ENCODE measurements at regions not wholly inside any gene's neighbourhood (a gene's known extent, or its start where the extent isn't known, plus 50 kb on each side); places are given as distances from the start of the nearest gene placed in this dataset.

DNA sequence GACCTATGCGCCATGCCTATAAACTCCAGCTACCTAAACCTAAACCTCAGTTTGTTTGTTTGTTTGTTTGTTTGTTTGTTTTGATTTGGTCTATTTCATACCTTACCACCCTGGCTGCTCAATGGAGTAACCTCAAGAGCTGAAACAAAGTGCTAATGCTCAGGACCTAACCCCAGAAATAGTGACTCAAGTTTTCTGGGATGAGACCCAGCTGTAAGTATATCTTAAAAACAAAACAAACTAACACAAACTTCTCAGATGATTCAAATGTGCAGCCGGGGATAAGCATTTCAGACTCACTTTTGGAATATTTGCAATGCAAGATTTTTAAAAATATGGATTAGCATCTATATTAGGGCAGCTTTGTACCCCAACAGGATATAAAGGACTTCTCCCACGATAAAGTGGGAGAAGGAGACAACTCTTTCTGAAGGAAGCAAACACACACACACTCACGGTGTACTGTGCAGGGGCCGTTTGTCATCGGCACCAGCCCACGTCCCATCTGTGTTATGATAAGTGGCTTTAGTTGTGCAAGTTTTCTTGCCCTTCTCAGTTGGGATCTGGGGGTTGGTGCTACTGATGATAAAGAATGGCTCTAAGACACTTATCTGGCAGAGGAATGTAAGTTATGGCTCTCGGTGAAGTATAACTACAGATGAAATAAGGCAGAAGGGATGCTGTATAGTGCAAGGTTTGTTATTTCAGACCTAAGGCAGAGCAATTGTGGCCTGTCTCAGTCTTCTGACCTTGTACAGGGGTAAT lies 516.7 kb upstream of the TMEM132C start:
- no peak overlapping the region for H3K4me3 Mint-ChIP-seq
- no peak overlapping the region for H3K27ac Mint-ChIP-seq
- Histone ChIP-seq H3K36me3 (ENCODE audit: control insufficient read depth, insufficient read depth, low read length) (no peaks in the 10 kb centered on the region), H3K27me3 (ENCODE audit: control insufficient read depth, insufficient read depth, low read length) (no peaks in the 10 kb centered on the region), H3K27ac (ENCODE audit: low read length) (no peak overlapping the region), H3K9me3 (ENCODE audit: control insufficient read depth, insufficient read depth, low read length) (no peaks in the 10 kb centered on the region), H3K4me3 (ENCODE audit: low read length) (no peak overlapping the region), H3K4me1 (ENCODE audit: control insufficient read depth, insufficient read depth, low read length) (no peaks in the 10 kb centered on the region)
- no peaks in the 10 kb centered on the region for H3K27me3 Mint-ChIP-seq (ENCODE audit: low read depth in 2 of 2)
- no peaks in the 10 kb centered on the region for H3K4me1 Mint-ChIP-seq
- H3K36me3 Mint-ChIP-seq, result no peaks in the 10 kb centered on the region
- ATAC-seq (no peak), DNase-seq (no peak)
- WGBS (ENCODE audit: insufficient coverage), result 92% methylated on average over 7 of the region's 8 CpGs
- intact Hi-C loops (cut with micrococcal nuclease), result no loop called here
- H3K9me3 Mint-ChIP-seq, result peaks cover 3% of the 10 kb centered on the region in 2 donors
- TF ChIP-seq, protein P1, sequence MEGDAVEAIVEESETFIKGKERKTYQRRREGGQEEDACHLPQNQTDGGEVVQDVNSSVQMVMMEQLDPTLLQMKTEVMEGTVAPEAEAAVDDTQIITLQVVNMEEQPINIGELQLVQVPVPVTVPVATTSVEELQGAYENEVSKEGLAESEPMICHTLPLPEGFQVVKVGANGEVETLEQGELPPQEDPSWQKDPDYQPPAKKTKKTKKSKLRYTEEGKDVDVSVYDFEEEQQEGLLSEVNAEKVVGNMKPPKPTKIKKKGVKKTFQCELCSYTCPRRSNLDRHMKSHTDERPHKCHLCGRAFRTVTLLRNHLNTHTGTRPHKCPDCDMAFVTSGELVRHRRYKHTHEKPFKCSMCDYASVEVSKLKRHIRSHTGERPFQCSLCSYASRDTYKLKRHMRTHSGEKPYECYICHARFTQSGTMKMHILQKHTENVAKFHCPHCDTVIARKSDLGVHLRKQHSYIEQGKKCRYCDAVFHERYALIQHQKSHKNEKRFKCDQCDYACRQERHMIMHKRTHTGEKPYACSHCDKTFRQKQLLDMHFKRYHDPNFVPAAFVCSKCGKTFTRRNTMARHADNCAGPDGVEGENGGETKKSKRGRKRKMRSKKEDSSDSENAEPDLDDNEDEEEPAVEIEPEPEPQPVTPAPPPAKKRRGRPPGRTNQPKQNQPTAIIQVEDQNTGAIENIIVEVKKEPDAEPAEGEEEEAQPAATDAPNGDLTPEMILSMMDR (IDR thresholded peaks at IDR 0.05), result no peak

DNA sequence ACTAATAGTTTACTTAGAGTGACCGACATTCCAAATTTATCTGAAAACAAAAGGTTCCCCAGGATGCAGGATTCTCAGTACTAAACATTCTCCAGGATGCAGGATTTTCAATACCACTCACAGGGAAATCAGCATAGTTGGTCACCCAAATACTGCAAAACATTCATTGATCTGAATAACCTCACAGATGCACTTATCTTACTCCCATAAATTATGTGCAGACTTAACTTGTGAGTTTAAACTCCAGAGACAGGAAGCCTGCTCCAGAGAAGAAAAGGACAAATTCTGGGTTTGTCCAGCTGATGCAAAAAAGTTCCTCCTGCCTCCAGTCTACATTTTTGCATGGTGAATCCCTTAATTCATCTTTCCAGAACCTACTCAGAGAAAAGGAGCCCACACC lies 514.2 kb upstream of the TMEM132C start:
- ATAC-seq (no peak), DNase-seq (no peak)
- no peaks in the 10 kb centered on the region for H3K27me3 ChIP-seq (ENCODE audit: control insufficient read depth, insufficient read depth, low read length)
- H3K27me3 Mint-ChIP-seq (ENCODE audit: low read depth in 2 of 2), result no peaks in the 10 kb centered on the region
- H3K4me3 ChIP-seq (ENCODE audit: low read length), result no peak overlapping the region
- intact Hi-C loops (cut with micrococcal nuclease), result no loop called here
- peaks cover 6 to 8% of the 10 kb centered on the region in 2 donors for H3K9me3 Mint-ChIP-seq
- no peaks in the 10 kb centered on the region for H3K4me1 ChIP-seq (ENCODE audit: control insufficient read depth, insufficient read depth, low read length)
- 86% methylated on average over 1 of the region's 1 CpG for WGBS (ENCODE audit: insufficient coverage)
- H3K4me1 Mint-ChIP-seq, result no peaks in the 10 kb centered on the region
- H3K36me3 Mint-ChIP-seq, result no peaks in the 10 kb centered on the region
- no peaks in the 10 kb centered on the region for H3K9me3 ChIP-seq (ENCODE audit: control insufficient read depth, insufficient read depth, low read length)
- no peak overlapping the region for H3K27ac Mint-ChIP-seq
- H3K4me3 Mint-ChIP-seq, result no peak overlapping the region
- no peaks in the 10 kb centered on the region for H3K36me3 ChIP-seq (ENCODE audit: control insufficient read depth, insufficient read depth, low read length)
- H3K27ac ChIP-seq (ENCODE audit: low read length), result no peak overlapping the region
- TF ChIP-seq, protein P1 (IDR thresholded peaks at IDR 0.05), result no peak

DNA sequence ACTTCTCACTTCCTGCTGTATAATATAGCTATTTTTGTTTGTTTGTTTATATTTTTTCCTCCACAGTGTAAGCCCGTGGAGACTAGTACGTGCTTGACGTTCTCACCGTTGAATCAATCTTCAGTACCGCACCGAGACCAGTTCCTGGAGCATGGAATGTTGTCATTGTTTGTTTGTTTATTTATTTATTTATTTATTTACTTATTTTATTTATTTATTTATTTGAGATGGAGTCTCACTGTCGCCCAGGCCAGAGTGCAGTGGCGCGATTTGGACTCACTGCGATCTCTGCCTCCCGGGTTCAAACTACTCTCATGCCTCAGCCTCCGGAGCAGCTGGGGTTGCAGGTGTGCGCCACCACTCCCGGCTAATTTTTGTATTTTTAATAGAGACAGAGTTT lies 506.6 kb upstream of the TMEM132C start:
- Histone ChIP-seq H3K36me3 (ENCODE audit: control insufficient read depth, insufficient read depth, low read length) (no peaks in the 10 kb centered on the region), H3K27me3 (ENCODE audit: control insufficient read depth, insufficient read depth, low read length) (no peaks in the 10 kb centered on the region), H3K4me1 (ENCODE audit: control insufficient read depth, insufficient read depth, low read length) (no peaks in the 10 kb centered on the region), H3K27ac (ENCODE audit: low read length) (no peak overlapping the region), H3K9me3 (ENCODE audit: control insufficient read depth, insufficient read depth, low read length) (peaks cover 8% of the 10 kb centered on the region), H3K4me3 (ENCODE audit: low read length) (no peak overlapping the region)
- intact Hi-C loops (cut with micrococcal nuclease), result no loop called here
- no peaks in the 10 kb centered on the region for H3K27me3 Mint-ChIP-seq (ENCODE audit: low read depth in 2 of 2)
- H3K4me1 Mint-ChIP-seq, result no peaks in the 10 kb centered on the region
- no peak for DNase-seq
- no peak overlapping the region for H3K27ac Mint-ChIP-seq
- TF ChIP-seq, protein P1 (IDR thresholded peaks at IDR 0.05), result no peak
- no peak for ATAC-seq
- 97% methylated on average over 9 of the region's 14 CpGs for WGBS (ENCODE audit: insufficient coverage)
- no peaks in the 10 kb centered on the region for H3K36me3 Mint-ChIP-seq
- no peak overlapping the region for H3K4me3 Mint-ChIP-seq
- peaks cover 8 to 11% of the 10 kb centered on the region in 2 donors for H3K9me3 Mint-ChIP-seq

DNA sequence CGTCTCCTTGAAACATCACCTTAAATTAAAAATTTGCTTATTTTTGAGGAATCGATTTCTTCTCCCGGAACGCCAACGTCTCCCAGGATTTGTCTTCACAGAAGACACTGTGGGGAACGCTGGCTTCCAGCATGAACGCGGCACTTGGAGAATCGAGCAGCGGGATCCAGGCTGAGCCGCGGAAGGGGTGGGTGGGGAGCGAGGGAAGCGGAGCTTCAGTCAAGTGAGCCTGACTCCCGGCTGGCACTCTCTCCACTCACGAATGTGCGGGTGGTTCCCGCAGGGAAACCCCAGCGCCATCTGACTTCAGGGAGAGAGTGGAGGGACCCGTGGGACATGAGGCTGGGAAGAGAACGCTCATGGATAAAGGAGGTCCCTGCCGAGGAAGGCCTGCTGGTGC lies 506.0 kb upstream of the TMEM132C start:
- TF ChIP-seq, protein P1 (IDR thresholded peaks at IDR 0.05), result no peak
- DNase-seq (no peak), ATAC-seq (no peak)
- Mint-ChIP-seq H3K27ac (no peak overlapping the region), H3K4me3 (no peak overlapping the region), H3K27me3 (ENCODE audit: low read depth in 2 of 2) (no peaks in the 10 kb centered on the region), H3K36me3 (no peaks in the 10 kb centered on the region), H3K9me3 (peaks cover 8 to 11% of the 10 kb centered on the region in 2 donors), H3K4me1 (no peaks in the 10 kb centered on the region)
- Histone ChIP-seq H3K4me1 (ENCODE audit: control insufficient read depth, insufficient read depth, low read length) (no peaks in the 10 kb centered on the region), H3K4me3 (ENCODE audit: low read length) (no peak overlapping the region), H3K27me3 (ENCODE audit: control insufficient read depth, insufficient read depth, low read length) (no peaks in the 10 kb centered on the region), H3K9me3 (ENCODE audit: control insufficient read depth, insufficient read depth, low read length) (peaks cover 8% of the 10 kb centered on the region), H3K36me3 (ENCODE audit: control insufficient read depth, insufficient read depth, low read length) (no peaks in the 10 kb centered on the region), H3K27ac (ENCODE audit: low read length) (no peak overlapping the region)
- intact Hi-C loops (cut with micrococcal nuclease), result no loop called here
- WGBS (ENCODE audit: insufficient coverage), result 94% methylated on average over 22 of the region's 22 CpGs

All from natural killer cell (primary cell).